WTC11 (cell line): ENCODE measurements at regions not wholly inside any gene's neighbourhood (a gene's known extent, or its start where the extent isn't known, plus 50 kb on each side); places are given as distances from the start of the nearest gene placed in this dataset.

ENCODE experiments used
- ATAC-seq: fragments of 200-7000 bp; cut with Tn5 transposase; 2 replicates; pipeline ENCODE4 v1.10.0; 2021; ENCODE audit warnings: mild to moderate bottlenecking, moderate library complexity
- CTCF ChIA-PET: fragments of 300-600 bp; sonication (Branson Sonifier 250); formaldehyde crosslinking; loops from one replicate; lab custom pipeline; 2021; ENCODE audit warnings: antibody characterized with exemption; lab: Charles Lee
- POLR2A ChIA-PET: fragments of 350-600 bp; sonication (Branson Sonifier 250); formaldehyde crosslinking; loops from one replicate; lab custom pipeline; 2021; ENCODE audit warnings: antibody characterized with exemption; lab: Charles Lee
- DNase-seq: peaks from one replicate; pipeline ENCODE4 v3.0.0; 2021; ENCODE audit warnings: low spot score
- H3K27ac Mint-ChIP-seq: 2 replicates; pipeline ENCODE4 v1.8.0; 2021; ENCODE audit warnings: mixed read lengths
- H3K27me3 Mint-ChIP-seq: 2 replicates; pipeline ENCODE4 v1.8.0; 2021; ENCODE audit warnings: low read depth, mild to moderate bottlenecking, moderate library complexity, mixed read lengths
- H3K36me3 Mint-ChIP-seq: 2 replicates; pipeline ENCODE4 v1.8.0; 2021; ENCODE audit warnings: mixed read lengths
- H3K4me1 Mint-ChIP-seq: 2 replicates; pipeline ENCODE4 v1.8.0; 2022; ENCODE audit warnings: mixed read lengths
- H3K4me3 Mint-ChIP-seq: 2 replicates; pipeline ENCODE4 v1.8.0; 2021; ENCODE audit warnings: mild to moderate bottlenecking, moderate library complexity, mixed read lengths
- H3K9me3 Mint-ChIP-seq: 2 replicates; pipeline ENCODE4 v1.8.0; 2021; ENCODE audit warnings: mixed read lengths
- AR ChIP-seq: fragments of 250-450 bp; sonication (Bioruptor Pico); IDR thresholded peaks from 2 replicates; pipeline ENCODE4 v1.9.0; 2021; ENCODE audit warnings: mild to moderate bottlenecking
- ATF1 ChIP-seq: sonication (generic); formaldehyde crosslinking; IDR thresholded peaks from 2 replicates; pipeline ENCODE4 v1.8.1; 2023; ENCODE audit warnings: mild to moderate bottlenecking, moderate library complexity, missing genetic modification reagents
- CTCF ChIP-seq: fragments of 200-600 bp; IDR thresholded peaks from 2 replicates; pipeline ENCODE4 v1.8.0; 2022; ENCODE audit warnings: antibody characterized with exemption
- E2F4 ChIP-seq: sonication (generic); formaldehyde crosslinking; IDR thresholded peaks from 2 replicates; pipeline ENCODE4 v1.8.1; 2022; ENCODE audit warnings: low read depth, mild to moderate bottlenecking, moderate library complexity, missing genetic modification reagents, borderline replicate concordance
- EMX1 ChIP-seq: fragments of 250-450 bp; sonication (Bioruptor Pico); IDR thresholded peaks from 2 replicates; pipeline ENCODE4 v1.8.0; 2021; ENCODE audit warnings: mild to moderate bottlenecking
- FOXP1 ChIP-seq: sonication (generic); formaldehyde crosslinking; IDR thresholded peaks from 2 replicates; pipeline ENCODE4 v1.8.0; 2022; ENCODE audit warnings: missing genetic modification reagents, mild to moderate bottlenecking, moderate library complexity, borderline replicate concordance
- GABPB1 ChIP-seq: sonication (generic); formaldehyde crosslinking; IDR thresholded peaks from 2 replicates; pipeline ENCODE4 v1.8.1; 2023; ENCODE audit warnings: mild to moderate bottlenecking, missing genetic modification reagents
- GRHL2 ChIP-seq: fragments of 250-450 bp; sonication (Bioruptor Pico); IDR thresholded peaks from 2 replicates; pipeline ENCODE4 v1.8.0; 2022; ENCODE audit warnings: mild to moderate bottlenecking, moderate library complexity; ENCODE audit not compliant: insufficient replicate concordance, severe bottlenecking
- GTF2I ChIP-seq: fragments of 250-450 bp; sonication (Bioruptor Pico); conservative IDR thresholded peaks from 2 replicates; pipeline ENCODE4 v1.4.0; 2021; ENCODE audit warnings: mild to moderate bottlenecking
- MAX ChIP-seq: sonication (generic); formaldehyde crosslinking; IDR thresholded peaks from 2 replicates; pipeline ENCODE4 v1.8.0; 2022; ENCODE audit warnings: mild to moderate bottlenecking, missing genetic modification reagents
- MXD4 ChIP-seq: fragments of 250-450 bp; sonication (Bioruptor Pico); IDR thresholded peaks from 2 replicates; pipeline ENCODE4 v1.8.0; 2021; ENCODE audit warnings: mild to moderate bottlenecking, moderate library complexity, borderline replicate concordance
- MYBL2 ChIP-seq: sonication (generic); formaldehyde crosslinking; IDR thresholded peaks from 2 replicates; pipeline ENCODE4 v1.8.1; 2023; ENCODE audit warnings: mild to moderate bottlenecking, moderate library complexity, missing genetic modification reagents
- PREB ChIP-seq: sonication (generic); formaldehyde crosslinking; IDR thresholded peaks from 2 replicates; pipeline ENCODE4 v1.8.1; 2022; ENCODE audit warnings: mild to moderate bottlenecking, missing genetic modification reagents, moderate library complexity, borderline replicate concordance
- PRRX2 ChIP-seq: fragments of 250-450 bp; sonication (Bioruptor Pico); IDR thresholded peaks from 2 replicates; pipeline ENCODE4 v1.8.0; 2021; ENCODE audit warnings: mild to moderate bottlenecking
- ZNF512 ChIP-seq: sonication (generic); formaldehyde crosslinking; IDR thresholded peaks from 2 replicates; pipeline ENCODE4 v1.8.1; 2022; ENCODE audit warnings: missing genetic modification reagents, borderline replicate concordance

- Mint-ChIP-seq H3K4me1 (no peaks in the 10 kb centered on the region), H3K4me3 (no peak overlapping the region), H3K36me3 (peaks cover 17% of the 10 kb centered on the region), H3K27ac (no peak overlapping the region), H3K27me3 (peaks cover 4% of the 10 kb centered on the region; the same call in 1 of the 2 replicates), H3K9me3 (peaks cover 37% of the 10 kb centered on the region)
- DNase-seq: no peak
- ChIA-PET POLR2A (no interaction called here), CTCF (interaction anchor here (0.9 kb wide), 1 partner anchor 79 kb away, joined by 3 read pairs; no protein-coding TSS in a partner anchor)
- no peak for ATAC-seq
- no peak for TF ChIP-seq MXD4 (CRISPR knock-in tag)
- no peak for TF ChIP-seq GABPB1 (CRISPR knock-in tag)
These were observed 867.3 kb downstream of the TYW1 start for GRCh38 chr7:67863911-67864310.

- H3K4me1 Mint-ChIP-seq: peaks cover 4% of the 10 kb centered on the region; the same call in 1 of the 2 replicates
- H3K9me3 Mint-ChIP-seq: peaks cover 39% of the 10 kb centered on the region
- POLR2A ChIA-PET: no interaction called here
- no peak for DNase-seq
- TF ChIP-seq ATF1 (CRISPR knock-in tag): no peak
- no peak for TF ChIP-seq GRHL2
- no peak for TF ChIP-seq GTF2I (CRISPR knock-in tag)
- no peak for TF ChIP-seq AR (CRISPR knock-in tag)
- H3K27ac Mint-ChIP-seq: no peak overlapping the region
- no peak for ATAC-seq
- H3K4me3 Mint-ChIP-seq: no peak overlapping the region
- CTCF ChIA-PET: no interaction called here
- H3K36me3 Mint-ChIP-seq: peaks cover 17% of the 10 kb centered on the region
- H3K27me3 Mint-ChIP-seq: peaks cover 4% of the 10 kb centered on the region
These were observed 869.4 kb downstream of the TYW1 start for GRCh38 chr7:67866054-67866453.

- POLR2A ChIA-PET: no interaction called here
- CTCF ChIA-PET: no interaction called here
- H3K27me3 Mint-ChIP-seq: peaks cover 3% of the 10 kb centered on the region
- TF ChIP-seq E2F4 (no peak), MAX (CRISPR knock-in tag) (no peak), EMX1 (CRISPR knock-in tag) (no peak), MYBL2 (CRISPR knock-in tag) (no peak), AR (CRISPR knock-in tag) (no peak), GRHL2 (no peak), PREB (CRISPR knock-in tag) (no peak), CTCF (no peak), ZNF512 (CRISPR knock-in tag) (no peak), FOXP1 (CRISPR knock-in tag) (no peak), PRRX2 (CRISPR knock-in tag) (no peak)
These were observed 870.2 kb downstream of the TYW1 start for GRCh38 chr7:67866812-67867211.

More at GRCh38 chr7:67866812-67867211, 870.2 kb downstream of the TYW1 start:
- Mint-ChIP-seq H3K4me3 (no peak overlapping the region), H3K36me3 (peaks cover 12% of the 10 kb centered on the region), H3K4me1 (peaks cover 4% of the 10 kb centered on the region; the same call in 1 of the 2 replicates), H3K27ac (no peak overlapping the region), H3K9me3 (peaks cover 32% of the 10 kb centered on the region)
- ATAC-seq (no peak), DNase-seq (no peak)
